GM06990 (cell line): ENCODE measurements at regions not wholly inside any gene's neighbourhood (a gene's known extent, or its start where the extent isn't known, plus 50 kb on each side); places are given as distances from the start of the nearest gene placed in this dataset.

Experiments
- DNase-seq: peaks from one replicate; pipeline ENCODE4 v3.0.0-alpha.2; 2011; ENCODE audit not compliant: insufficient read length; ENCODE audit errors: extremely low read depth
- H3K27me3 ChIP-seq: replicated peaks from 2 replicates; pipeline ENCODE4 v1.6.0; 2011; ENCODE audit warnings: low read length; ENCODE audit not compliant: control insufficient read depth, insufficient read depth
- H3K36me3 ChIP-seq: 2 replicates; pipeline ENCODE4 v1.5.1; 2011; ENCODE audit warnings: low read length; ENCODE audit not compliant: control insufficient read depth, insufficient read depth
- H3K4me3 ChIP-seq: replicated peaks from 2 replicates; pipeline ENCODE4 v1.5.1; 2011; ENCODE audit warnings: low read depth, mild to moderate bottlenecking, control low read depth, low read length
- CTCF ChIP-seq: IDR thresholded peaks from 2 replicates; pipeline ENCODE4 v1.5.1; 2011; ENCODE audit warnings: low read length, control low read depth, mild to moderate bottlenecking, inconsistent platforms; ENCODE audit not compliant: insufficient read depth, poor library complexity, severe bottlenecking

- Histone ChIP-seq H3K27me3 (no peaks in the 10 kb centered on the region), H3K4me3 (no peak overlapping the region), H3K36me3 (no peaks in the 10 kb centered on the region)
- no peak for DNase-seq
- no peak for TF ChIP-seq CTCF
Observed at GRCh38 chr5:93141969-93142368, 439.1 kb downstream of the NR2F1-AS1 start.

GRCh38 chr5:93130624-93131490 is 450.2 kb downstream of the NR2F1-AS1 start:
- H3K27me3 ChIP-seq: no peaks in the 10 kb centered on the region
- H3K36me3 ChIP-seq: no peaks in the 10 kb centered on the region
- DNase-seq: no peak
- TF ChIP-seq CTCF: no peak
- H3K4me3 ChIP-seq: no peak overlapping the region

DNA sequence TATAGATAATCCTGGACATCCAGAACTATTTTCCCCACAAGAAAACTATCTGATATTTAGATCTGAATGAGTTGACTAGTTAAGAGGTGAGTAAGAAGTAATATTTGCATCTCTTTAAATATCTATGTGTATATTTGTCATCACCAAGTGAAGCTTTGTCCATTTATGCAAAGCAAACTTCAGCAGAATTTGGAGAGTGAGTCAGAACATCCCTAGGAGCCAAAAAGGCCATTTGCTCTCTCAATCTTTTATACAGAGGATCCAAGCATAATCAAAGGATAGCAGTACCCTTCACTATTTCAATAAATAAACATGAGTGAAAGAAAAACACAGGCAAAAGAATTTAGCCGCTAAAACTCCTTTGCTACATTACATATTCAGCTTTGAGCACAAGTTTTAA is 454.4 kb downstream of the NR2F1-AS1 start:
- no peak for TF ChIP-seq CTCF
- no peak for DNase-seq
- no peaks in the 10 kb centered on the region for H3K36me3 ChIP-seq
- no peak overlapping the region for H3K4me3 ChIP-seq
- H3K27me3 ChIP-seq: no peaks in the 10 kb centered on the region

GRCh38 chr5:93123127-93123526 is 457.9 kb downstream of the NR2F1-AS1 start:
- Histone ChIP-seq H3K27me3 (no peaks in the 10 kb centered on the region), H3K4me3 (no peak overlapping the region), H3K36me3 (no peaks in the 10 kb centered on the region)
- no peak for TF ChIP-seq CTCF
- no peak for DNase-seq

DNA sequence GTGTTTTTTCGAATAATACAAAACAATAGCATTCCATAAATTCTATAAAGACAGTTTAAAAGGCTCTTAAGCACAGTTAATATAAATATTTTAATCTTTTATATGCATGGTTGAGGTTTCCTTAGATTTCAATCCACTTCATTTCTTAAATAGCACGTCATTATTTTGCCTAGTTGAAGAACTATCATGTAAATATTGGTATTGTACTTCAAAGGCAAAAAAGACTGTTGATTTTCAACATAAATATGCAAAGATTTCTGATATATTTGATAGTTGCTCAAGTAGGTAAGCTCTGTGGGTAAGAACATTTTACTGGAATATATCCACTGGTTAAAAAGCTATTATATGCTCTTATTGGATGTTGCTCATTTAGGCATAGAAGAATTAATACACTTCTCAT is 458.6 kb downstream of the NR2F1-AS1 start:
- H3K4me3 ChIP-seq: no peak overlapping the region
- H3K27me3 ChIP-seq: no peaks in the 10 kb centered on the region
- no peaks in the 10 kb centered on the region for H3K36me3 ChIP-seq
- TF ChIP-seq CTCF: no peak
- no peak for DNase-seq
